ENCODE measurements at regions not wholly inside any gene's neighbourhood (a gene's known extent, or its start where the extent isn't known, plus 50 kb on each side); places are given as distances from the start of the nearest gene placed in this dataset.

DNA sequence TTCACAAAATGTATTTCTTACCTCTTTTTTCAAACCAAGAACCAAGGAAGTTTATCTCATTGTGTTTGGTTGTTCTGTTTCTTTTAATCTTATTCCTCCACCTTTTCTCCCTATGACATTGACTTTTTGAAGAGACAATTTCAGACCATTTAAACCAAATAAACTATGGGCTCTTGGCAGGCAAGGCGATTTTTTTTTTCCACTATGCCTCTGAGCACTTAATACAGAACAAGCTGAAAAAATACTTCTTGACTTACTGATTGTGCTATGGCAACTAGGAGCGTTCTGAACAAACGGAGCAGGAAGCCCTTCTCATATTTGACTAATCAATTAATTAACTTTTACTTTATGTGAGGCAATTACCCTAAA lies 98.0 kb downstream of the ZNF664 start:
- TF ChIP-seq CTCF (conservative IDR thresholded peaks at IDR 0.05 in 1 of 2, IDR thresholded peaks at IDR 0.05 in 1 of 2; ENCODE audit: extremely low read depth in 1 of 2, insufficient read depth in 1 of 2, low read depth in 1 of 2, low read length in 2 of 2) (no peak), EZH2 (IDR thresholded peaks at IDR 0.05; ENCODE audit: borderline replicate concordance, low read length) (no peak)

All from mammary epithelial cell (primary cell).